NCI-H2171 (cell line): ENCODE measurements at regions not wholly inside any gene's neighbourhood (a gene's known extent, or its start where the extent isn't known, plus 50 kb on each side); places are given as distances from the start of the nearest gene placed in this dataset.

Experiments used
- DNase-seq: peaks from one replicate; lab custom pipeline; 2025; lab: John Stamatoyannopoulos, UW

GRCh38 chr2:6290217-6291015, 575.3 kb downstream of the CMPK2 start:
- peak; percentile 40 for DNase-seq

GRCh38 chr2:6294791-6295190, 570.9 kb downstream of the CMPK2 start:
- DNase-seq = no peak

- no peak for DNase-seq
Observed at GRCh38 chr2:6297238-6297637, 568.5 kb downstream of the CMPK2 start.

- DNase-seq = no peak
Observed at GRCh38 chr2:6301426-6301825, 564.3 kb downstream of the CMPK2 start.

GRCh38 chr2:6308986-6309385, 556.7 kb downstream of the CMPK2 start:
- DNase-seq = no peak

GRCh38 chr2:6309415-6310255, 556.1 kb downstream of the CMPK2 start:
- peak; percentile 9 for DNase-seq

GRCh38 chr2:6310256-6311215, 555.2 kb downstream of the CMPK2 start:
- DNase-seq = no peak

GRCh38 chr2:6312367-6312766, 553.3 kb downstream of the CMPK2 start:
- DNase-seq = no peak

- DNase-seq = no peak
Observed at GRCh38 chr2:6314218-6314960, 551.3 kb downstream of the CMPK2 start.

GRCh38 chr2:6325616-6326015, 540.1 kb downstream of the CMPK2 start:
- no peak for DNase-seq

GRCh38 chr2:6326958-6327357, 538.7 kb downstream of the CMPK2 start:
- no peak for DNase-seq

- no peak for DNase-seq
Observed at GRCh38 chr2:6336752-6337471, 528.8 kb downstream of the CMPK2 start.

GRCh38 chr2:6337472-6337820, 528.3 kb downstream of the CMPK2 start:
- DNase-seq = peak; percentile 95

GRCh38 chr2:6341588-6342129, 524.0 kb downstream of the CMPK2 start:
- DNase-seq = no peak

- no peak for DNase-seq
Observed at GRCh38 chr2:6342273-6342920, 523.3 kb downstream of the CMPK2 start.

GRCh38 chr2:6343076-6343475, 522.6 kb downstream of the CMPK2 start:
- no peak for DNase-seq

- DNase-seq = no peak
Observed at GRCh38 chr2:6352247-6352646, 513.5 kb downstream of the CMPK2 start.

- peak; percentile 33 for DNase-seq
Observed at GRCh38 chr2:6352906-6353515, 512.7 kb downstream of the CMPK2 start.

- no peak for DNase-seq
Observed at GRCh38 chr2:6353669-6354068, 512.0 kb downstream of the CMPK2 start.
